ENCODE measurements at regions not wholly inside any gene's neighbourhood (a gene's known extent, or its start where the extent isn't known, plus 50 kb on each side); places are given as distances from the start of the nearest gene placed in this dataset.

GRCh38 chr3:159091936-159092335 lies 290.1 kb downstream of the MFSD1 start:
- Mint-ChIP-seq H3K27me3 (ENCODE audit: insufficient read depth, unreplicated experiment) (no peaks in the 10 kb centered on the region), H3K36me3 (ENCODE audit: insufficient read depth, unreplicated experiment) (no peaks in the 10 kb centered on the region), H3K4me3 (ENCODE audit: unreplicated experiment) (no peak overlapping the region), H3K9me3 (ENCODE audit: unreplicated experiment) (no peaks in the 10 kb centered on the region), H3K4me1 (ENCODE audit: low read depth, unreplicated experiment) (no peaks in the 10 kb centered on the region), H3K27ac (ENCODE audit: unreplicated experiment) (no peak overlapping the region)
- Histone ChIP-seq H3K4me1 (no peaks in the 10 kb centered on the region), H3K36me3 (ENCODE audit: control insufficient read depth, insufficient read depth, low read length) (no peaks in the 10 kb centered on the region), H3K27me3 (replicated peaks; ENCODE audit: control insufficient read depth, insufficient read depth, low read length) (no peaks in the 10 kb centered on the region), H3K9me3 (no peaks in the 10 kb centered on the region), H3K4me3 (ENCODE audit: low read depth, low read length) (no peak overlapping the region)
- ChIA-PET POLR2A (no interaction called here), CTCF (no interaction called here)
- intact Hi-C loops (cut with micrococcal nuclease; ENCODE audit: unreplicated experiment) = no loop called here
- no TSS peak for BruUV-seq (replicated peaks)
- TF ChIP-seq CTCF (IDR thresholded peaks at IDR 0.05; ENCODE audit: insufficient read depth in 1 of 2, low read depth in 1 of 2, low read length in 1 of 2, severe bottlenecking in 1 of 2, unreplicated experiment in 1 of 2) = no peak
- no peak for DNase-seq

GRCh38 chr3:159102001-159102400 lies 300.1 kb downstream of the MFSD1 start:
- H3K4me1 Mint-ChIP-seq (ENCODE audit: low read depth, unreplicated experiment) = no peaks in the 10 kb centered on the region
- no peak overlapping the region for H3K4me3 Mint-ChIP-seq (ENCODE audit: unreplicated experiment)
- no peak for DNase-seq
- Histone ChIP-seq H3K4me3 (ENCODE audit: low read depth, low read length) (no peak overlapping the region), H3K4me1 (no peaks in the 10 kb centered on the region), H3K36me3 (ENCODE audit: control insufficient read depth, insufficient read depth, low read length) (no peaks in the 10 kb centered on the region), H3K27me3 (replicated peaks; ENCODE audit: control insufficient read depth, insufficient read depth, low read length) (no peaks in the 10 kb centered on the region), H3K9me3 (no peaks in the 10 kb centered on the region)
- no peaks in the 10 kb centered on the region for H3K27me3 Mint-ChIP-seq (ENCODE audit: insufficient read depth, unreplicated experiment)
- POLR2A ChIA-PET = no interaction called here
- no peaks in the 10 kb centered on the region for H3K36me3 Mint-ChIP-seq (ENCODE audit: insufficient read depth, unreplicated experiment)
- no TSS peak for BruUV-seq (replicated peaks)
- CTCF ChIA-PET = no interaction called here
- no peaks in the 10 kb centered on the region for H3K9me3 Mint-ChIP-seq (ENCODE audit: unreplicated experiment)
- no peak for TF ChIP-seq CTCF (IDR thresholded peaks at IDR 0.05; ENCODE audit: insufficient read depth in 1 of 2, low read depth in 1 of 2, low read length in 1 of 2, severe bottlenecking in 1 of 2, unreplicated experiment in 1 of 2)
- no peak overlapping the region for H3K27ac Mint-ChIP-seq (ENCODE audit: unreplicated experiment)
- intact Hi-C loops (cut with micrococcal nuclease; ENCODE audit: unreplicated experiment) = no loop called here

- Histone ChIP-seq H3K27me3 (replicated peaks; ENCODE audit: control insufficient read depth, insufficient read depth, low read length) (no peaks in the 10 kb centered on the region; the same call in 1 of the 2 replicates), H3K9me3 (no peaks in the 10 kb centered on the region), H3K36me3 (ENCODE audit: control insufficient read depth, insufficient read depth, low read length) (no peaks in the 10 kb centered on the region), H3K4me1 (no peaks in the 10 kb centered on the region), H3K4me3 (ENCODE audit: low read depth, low read length) (no peak overlapping the region)
- H3K4me3 Mint-ChIP-seq (ENCODE audit: unreplicated experiment) = no peak overlapping the region
- no peaks in the 10 kb centered on the region for H3K36me3 Mint-ChIP-seq (ENCODE audit: insufficient read depth, unreplicated experiment)
- BruUV-seq (replicated peaks) = no TSS peak
- DNase-seq = no peak
- H3K27ac Mint-ChIP-seq (ENCODE audit: unreplicated experiment) = no peak overlapping the region
- TF ChIP-seq CTCF (IDR thresholded peaks at IDR 0.05; ENCODE audit: insufficient read depth in 1 of 2, low read depth in 1 of 2, low read length in 1 of 2, severe bottlenecking in 1 of 2, unreplicated experiment in 1 of 2) = no peak
- no peaks in the 10 kb centered on the region for H3K9me3 Mint-ChIP-seq (ENCODE audit: unreplicated experiment)
- intact Hi-C loops (cut with micrococcal nuclease; ENCODE audit: unreplicated experiment) = no loop called here
- ChIA-PET CTCF (no interaction called here), POLR2A (no interaction called here)
- no peaks in the 10 kb centered on the region for H3K4me1 Mint-ChIP-seq (ENCODE audit: low read depth, unreplicated experiment)
- H3K27me3 Mint-ChIP-seq (ENCODE audit: insufficient read depth, unreplicated experiment) = peaks cover 8% of the 10 kb centered on the region
Observed at GRCh38 chr3:159112724-159113123, 310.9 kb downstream of the MFSD1 start.
